GM19239 (cell line): ENCODE measurements at regions not wholly inside any gene's neighbourhood (a gene's known extent, or its start where the extent isn't known, plus 50 kb on each side); places are given as distances from the start of the nearest gene placed in this dataset.
"Not testable (repeated sequence)": the region's sequence is repeated elsewhere in the genome, so short reads cannot be mapped to it uniquely, and the experiment has no call there.

Experiments used
- DNase-seq: peaks from one replicate; pipeline ENCODE4 v3.0.0; 2011; ENCODE audit warnings: low spot score; ENCODE audit not compliant: insufficient read length
- FAIRE-seq: peaks from 2 replicates; lab custom pipeline; 2011; peaks lifted over from hg19 to GRCh38; lab: Jason Lieb, UNC

GRCh38 chr4:120227554-120227953 is 160.9 kb upstream of the MAD2L1 start:
- no peak for DNase-seq
- no peak for FAIRE-seq

- DNase-seq = no peak
- no peak for FAIRE-seq
These were observed 158.9 kb upstream of the MAD2L1 start for GRCh38 chr4:120225527-120225926.

GRCh38 chr4:120218981-120219380 is 152.3 kb upstream of the MAD2L1 start:
- DNase-seq (no peak), FAIRE-seq (no peak)

- FAIRE-seq (no peak), DNase-seq (no peak)
These were observed 148.7 kb upstream of the MAD2L1 start for GRCh38 chr4:120215350-120215749.

- FAIRE-seq = no peak
- no peak for DNase-seq
These were observed 144.9 kb upstream of the MAD2L1 start for GRCh38 chr4:120211408-120212015.

- FAIRE-seq = no peak
These were observed 143.1 kb upstream of the MAD2L1 start for GRCh38 chr4:120209706-120210105.

DNA sequence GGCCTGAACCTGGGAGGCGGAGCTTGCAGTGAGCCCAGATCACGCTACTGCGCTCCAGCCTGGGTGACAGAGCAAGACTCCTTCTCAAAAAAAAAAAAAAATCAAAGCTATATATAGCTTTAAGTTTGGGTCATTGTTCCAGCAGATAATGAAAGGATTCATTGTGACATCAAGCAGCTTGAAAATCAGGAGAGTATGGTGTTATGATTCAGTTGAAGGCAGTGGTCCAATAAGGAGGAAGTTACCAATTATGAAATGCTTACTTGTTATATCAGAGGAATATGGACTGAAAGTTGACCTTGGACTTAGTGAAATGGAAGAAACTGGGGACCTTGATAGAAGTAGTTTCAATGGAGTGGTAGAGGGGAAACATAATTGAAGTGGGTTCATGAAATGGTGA is 140.4 kb upstream of the MAD2L1 start:
- no peak for FAIRE-seq
- no peak for DNase-seq

More at GRCh38 chr4:120209706-120210105, 143.1 kb upstream of the MAD2L1 start:
- DNase-seq = no peak

DNA sequence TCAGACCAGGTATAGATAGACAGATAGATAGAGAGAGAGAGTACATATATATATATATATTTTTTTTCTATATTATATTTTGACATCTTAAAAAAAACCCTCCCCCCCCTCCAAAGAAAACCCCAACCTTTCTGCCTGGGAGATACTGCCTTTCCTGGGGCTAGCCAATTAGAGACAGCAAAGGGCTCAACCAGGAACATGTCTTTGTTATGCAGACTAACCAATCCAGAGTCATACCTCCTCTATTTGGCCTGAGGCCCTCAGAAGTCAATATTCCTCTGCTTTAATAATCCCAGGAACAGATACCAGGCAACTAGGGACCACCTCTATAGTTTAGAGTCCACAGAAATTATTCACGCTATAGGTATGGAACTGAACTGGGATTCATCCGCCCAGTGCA is 135.6 kb upstream of the MAD2L1 start:
- no peak for DNase-seq
- no peak for FAIRE-seq

DNA sequence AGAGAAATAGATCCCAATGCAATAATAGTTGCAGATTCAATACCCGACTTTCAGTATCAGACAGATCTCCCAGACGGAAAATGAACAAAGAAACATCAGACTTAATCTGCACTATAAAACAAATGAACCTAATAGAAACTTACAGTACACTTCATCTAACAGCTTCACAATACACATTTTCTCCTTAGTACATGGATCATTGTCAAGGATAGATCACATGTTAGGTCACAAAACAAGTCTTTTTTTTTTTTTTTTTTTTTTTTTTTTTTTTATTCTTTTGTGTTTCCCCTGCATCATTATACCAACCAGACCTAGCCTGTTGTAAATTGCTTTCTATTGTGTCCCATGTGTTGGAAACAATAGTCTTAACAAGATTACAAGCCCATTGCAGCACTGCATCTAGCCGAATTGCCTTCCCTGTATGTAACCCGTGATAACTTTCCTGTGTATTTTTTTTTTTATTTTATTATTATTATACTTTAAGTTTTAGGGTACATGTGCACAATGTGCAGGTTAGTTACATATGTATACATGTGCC is 134.0 kb upstream of the MAD2L1 start:
- not testable (repeated sequence) for DNase-seq
- FAIRE-seq = peak; percentile 55

DNA sequence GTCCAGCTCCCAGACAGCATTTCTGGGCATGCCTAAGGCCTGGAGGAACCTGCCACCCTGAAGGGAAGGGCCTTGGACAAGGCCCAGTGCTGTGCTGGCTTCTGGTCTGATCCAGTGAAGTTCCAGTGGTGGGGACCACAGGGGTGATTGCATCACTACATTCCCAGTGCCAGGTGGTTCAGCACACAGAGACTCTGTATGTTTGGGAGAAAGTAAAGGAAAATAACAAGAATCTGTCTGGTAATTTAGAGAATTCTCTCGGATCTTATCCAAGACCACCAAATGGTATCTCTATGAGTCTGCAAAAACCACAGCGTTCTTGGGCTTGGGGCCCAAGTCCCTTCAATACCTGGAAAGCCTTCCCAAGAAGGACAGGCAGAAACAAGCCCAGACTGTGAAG is 131.8 kb upstream of the MAD2L1 start:
- no peak for DNase-seq
- no peak for FAIRE-seq

GRCh38 chr4:120177603-120178002 is 111.0 kb upstream of the MAD2L1 start:
- DNase-seq (no peak), FAIRE-seq (no peak)

- FAIRE-seq (no peak), DNase-seq (no peak)
These were observed 108.6 kb upstream of the MAD2L1 start for GRCh38 chr4:120175272-120175671.

GRCh38 chr4:120163895-120164294 is 97.2 kb upstream of the MAD2L1 start:
- FAIRE-seq (no peak), DNase-seq (no peak)

DNA sequence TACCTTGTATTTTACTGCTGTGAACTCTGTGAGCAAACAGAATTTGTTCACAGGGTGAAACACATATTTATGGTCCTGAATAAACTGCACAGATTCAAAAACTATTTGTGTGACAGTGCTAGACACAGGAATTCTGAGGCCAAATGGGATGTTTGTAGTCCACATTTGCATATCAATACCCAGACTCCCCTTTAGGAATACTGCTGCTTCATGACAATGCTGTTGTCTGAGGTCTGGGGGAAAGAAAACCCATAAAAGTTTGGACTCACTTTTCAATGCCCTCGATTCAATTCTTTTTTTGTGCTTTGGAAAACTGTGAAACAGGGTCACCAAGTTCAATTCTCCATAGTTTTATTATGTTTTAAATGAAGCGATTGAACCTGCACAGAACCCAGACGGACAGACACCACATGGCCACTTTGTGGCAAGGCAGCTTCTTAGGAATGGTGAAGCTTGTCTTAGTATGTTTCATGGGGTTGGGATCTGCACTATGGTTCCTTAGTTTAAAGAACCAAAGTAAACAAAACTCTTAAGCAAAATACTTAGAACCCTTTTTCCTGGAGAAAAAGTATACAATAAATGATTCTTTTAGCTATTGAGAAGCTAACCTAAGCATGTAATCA is 92.3 kb upstream of the MAD2L1 start:
- DNase-seq = no peak

DNA sequence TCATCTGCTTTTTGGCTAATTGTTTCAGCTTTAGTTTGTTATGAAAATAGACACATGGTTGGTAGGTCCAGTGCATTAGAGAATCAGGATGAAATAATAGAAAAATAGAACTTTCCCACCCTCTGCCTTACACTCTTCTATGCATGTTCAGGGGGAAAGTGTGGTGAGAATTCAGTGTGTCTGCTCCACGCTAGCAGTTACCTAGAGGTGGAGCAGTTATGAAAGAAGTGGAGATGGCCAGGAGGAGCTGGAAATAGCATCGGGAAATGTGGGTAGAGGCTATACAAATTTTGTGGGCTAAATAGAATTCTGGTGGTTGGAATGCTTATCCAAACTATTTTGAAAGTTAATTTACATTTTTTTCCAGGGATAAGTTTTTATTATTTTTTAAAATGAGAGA is 91.4 kb upstream of the MAD2L1 start:
- no peak for DNase-seq
- no peak for FAIRE-seq

More for the DNA sequence above, 92.3 kb upstream of the MAD2L1 start:
- no peak for FAIRE-seq

- DNase-seq (peak; percentile 1), FAIRE-seq (peak; percentile 37)
These were observed 89.6 kb upstream of the MAD2L1 start for GRCh38 chr4:120156120-120156718.

- DNase-seq = no peak
- FAIRE-seq = no peak
These were observed 88.6 kb upstream of the MAD2L1 start for GRCh38 chr4:120155287-120155686.

DNA sequence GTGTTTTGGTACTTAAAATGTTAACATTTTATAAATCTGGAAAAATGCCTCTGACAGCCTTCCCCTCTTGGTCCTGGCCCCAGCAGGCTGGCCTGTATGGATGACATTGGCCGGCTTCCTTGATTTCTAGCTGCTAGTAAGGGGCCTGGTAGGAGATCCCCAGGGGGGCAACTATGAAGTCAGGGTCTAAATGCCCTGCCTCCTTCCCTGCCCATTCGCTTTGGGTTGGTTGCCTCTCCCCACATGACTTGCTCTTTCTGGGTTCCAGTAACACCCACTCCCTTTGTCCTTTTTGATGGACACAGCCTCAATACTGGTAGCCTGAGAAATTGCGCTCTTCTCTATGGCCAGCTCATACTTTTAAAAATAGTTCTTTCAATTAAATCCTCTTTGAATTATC is 78.0 kb upstream of the MAD2L1 start:
- FAIRE-seq (no peak), DNase-seq (no peak)

DNA sequence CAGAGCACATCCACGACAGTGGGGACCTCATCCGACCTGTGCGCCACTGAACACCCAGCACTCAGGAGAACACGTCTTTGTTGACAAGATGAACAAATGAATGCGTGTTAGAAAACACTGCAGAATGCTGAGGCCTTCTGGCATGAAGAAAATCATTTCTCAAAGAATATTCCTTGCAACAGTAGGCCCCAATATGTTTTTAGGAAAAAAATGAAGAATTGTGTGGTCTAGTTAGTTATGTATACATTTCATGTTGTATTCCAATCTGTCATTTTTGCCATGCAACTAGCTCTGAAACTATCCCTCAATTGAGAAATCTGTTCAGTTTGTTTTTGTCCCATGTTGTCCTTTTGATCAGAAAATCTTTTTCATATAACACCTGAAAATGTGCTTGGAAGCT is 77.4 kb upstream of the MAD2L1 start:
- FAIRE-seq = no peak

GRCh38 chr4:120139392-120139791 is 72.7 kb upstream of the MAD2L1 start:
- DNase-seq = no peak
- FAIRE-seq = no peak

More for the DNA sequence above, 77.4 kb upstream of the MAD2L1 start:
- no peak for DNase-seq

DNA sequence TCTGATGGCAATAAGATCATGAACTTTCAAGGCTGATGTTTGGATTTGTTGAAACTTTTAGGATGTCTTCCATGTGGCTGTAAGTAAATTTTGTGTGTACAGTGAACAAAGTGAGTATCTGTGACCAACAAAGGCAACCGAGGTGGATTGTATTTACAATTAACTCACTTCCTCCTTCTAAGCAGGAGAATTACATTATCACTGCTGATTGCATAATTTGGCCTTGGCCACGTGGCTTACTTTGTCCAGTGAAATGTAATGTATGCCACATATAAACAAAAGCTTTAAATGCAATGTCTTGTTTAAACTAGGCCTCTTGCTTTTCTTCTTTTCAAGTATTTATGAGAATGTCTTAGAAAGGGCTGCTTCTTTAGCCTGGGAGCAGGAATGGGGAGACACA is 66.3 kb upstream of the MAD2L1 start:
- FAIRE-seq (no peak), DNase-seq (no peak)
